Adrenal gland (tissue), 9 donors: ENCODE measurements at regions not wholly inside any gene's neighbourhood (a gene's known extent, or its start where the extent isn't known, plus 50 kb on each side); places are given as distances from the start of the nearest gene placed in this dataset.
A peak's percentile ranks its signal among the peaks of the same experiment; 100 is the strongest.

Source experiments
- DNase-seq, 7 donors: peaks; one replicate each; pipeline ENCODE4 v3.0.0-alpha.2; 2019 to 2020
- H3K27ac ChIP-seq, 5 donors: fragments of 200-600 bp; sonication (generic) in 4 of 5; 1 replicate in 3 of 5; 2 replicates in 2 of 5; pipeline versions ENCODE4 v1.5.1 to v1.8.0; 2016 to 2020; ENCODE audit warnings: mild to moderate bottlenecking in 1 of 5
- H3K27me3 ChIP-seq: fragments of 200-600 bp; 2 replicates; pipeline ENCODE4 v1.8.0; 2021
- H3K36me3 ChIP-seq, 2 donors: fragments of 200-600 bp; replicated peaks in 1 of 2; 1 replicate in 1 of 2; 2 replicates in 1 of 2; pipeline versions ENCODE4 v1.5.1 to v1.8.0; 2018 to 2022
- H3K4me1 ChIP-seq, 2 donors: fragments of 200-600 bp; replicated peaks in 1 of 2; 1 replicate in 1 of 2; 2 replicates in 1 of 2; pipeline versions ENCODE4 v1.5.1 to v1.8.0; 2018 to 2021
- H3K4me3 ChIP-seq, 4 donors: fragments of 200-600 bp; sonication (generic) in 3 of 4; one replicate each; pipeline ENCODE4 v1.5.1; 2016 to 2018
- H3K9me3 ChIP-seq, 3 donors: fragments of 200-600 bp; sonication (generic) in 1 of 3; replicated peaks in 1 of 3; 1 replicate in 2 of 3; 2 replicates in 1 of 3; pipeline versions ENCODE4 v1.5.1 to v1.8.0; 2016 to 2021
- POLR2A ChIP-seq, 2 donors: fragments of 450-650 bp; IDR thresholded peaks; one replicate each; pipeline ENCODE4 v1.6.1; 2017; ENCODE audit warnings: antibody characterized with exemption in 2 of 2, mild to moderate bottlenecking in 2 of 2, moderate library complexity in 1 of 2
- whole genome bisulfite sequencing, 4 donors: extraction: QIAGEN DNeasy Blood & Tissue Kit in 2 of 4; methylation state at CpG; one replicate each; pipeline versions ENCODE4 v1.1.5 to v1.1.7; 2013 to 2017; 5-methylcytosine and 5-hydroxymethylcytosine counted together
- intact Hi-C, 2 donors: fragments of 100-400 bp; cut with DNase I; formaldehyde crosslinking; loops; one replicate each; pipeline versions ENCODE4 v1.14.1 to v1.15.0; 2022 to 2023
- TF ChIP-seq, protein P1 (sequence below), 6 experiments: fragments of 450-650 bp in 4 of 6; fragments of 200-600 bp in 2 of 6; sonication (generic) in 1 of 6; IDR thresholded peaks; 1 replicate in 5 of 6; 2 replicates in 1 of 6; pipeline versions ENCODE4 v1.5.1 to v1.8.0; 2016 to 2021; ENCODE audit warnings: antibody characterized with exemption in 6 of 6, mild to moderate bottlenecking in 2 of 6, moderate library complexity in 1 of 6
- donor health status: healthy with polysubstance abuse.
- donor health status: Bipolar disorder and iron deficiency.
- donor health status: DM: yes; HTN: yes; CAD: no.
- donor health status: DM: no; HTN: no; CAD: no.
- donor health status: DM: no; HTN: no; CAD: no.

DNA sequence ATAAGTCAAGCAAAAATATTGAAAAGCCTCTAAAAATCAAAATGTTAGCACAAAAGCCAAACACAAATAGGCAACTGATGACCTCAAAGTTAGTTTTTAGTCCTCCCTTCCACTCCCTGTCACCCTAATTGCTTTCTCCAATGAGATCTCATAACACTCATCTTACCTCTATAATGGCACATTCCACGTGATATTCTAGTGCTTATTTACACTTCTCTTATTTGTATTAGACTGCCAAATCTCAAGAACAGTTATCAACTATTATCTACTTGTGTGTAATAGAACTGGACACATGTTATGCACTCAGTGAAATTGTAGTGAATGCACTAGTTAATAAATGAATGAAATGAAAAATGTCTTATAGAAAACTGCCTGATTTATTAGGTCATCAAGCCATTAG lies 55.5 kb upstream of the AVPR1A start:
- intact Hi-C loops, result no loop called here
- WGBS, 4 donors, result 24 to 31% (median 27%) methylated on average over 1 of the region's 1 CpG

More for the DNA sequence above, 55.5 kb upstream of the AVPR1A start:
- Histone ChIP-seq H3K27me3 (no peaks in the 10 kb centered on the region), H3K9me3 (no peaks in the 10 kb centered on the region), H3K36me3 (no peaks in the 10 kb centered on the region), H3K4me1 (peaks cover 22 to 26% of the 10 kb centered on the region in 2 donors), H3K27ac (peak overlapping the region; percentile 14 to 58 (median 30)), H3K4me3 (peak overlapping the region in 1 of 4 donors; percentile 10)
- no peak for DNase-seq
- TF ChIP-seq, protein P1, sequence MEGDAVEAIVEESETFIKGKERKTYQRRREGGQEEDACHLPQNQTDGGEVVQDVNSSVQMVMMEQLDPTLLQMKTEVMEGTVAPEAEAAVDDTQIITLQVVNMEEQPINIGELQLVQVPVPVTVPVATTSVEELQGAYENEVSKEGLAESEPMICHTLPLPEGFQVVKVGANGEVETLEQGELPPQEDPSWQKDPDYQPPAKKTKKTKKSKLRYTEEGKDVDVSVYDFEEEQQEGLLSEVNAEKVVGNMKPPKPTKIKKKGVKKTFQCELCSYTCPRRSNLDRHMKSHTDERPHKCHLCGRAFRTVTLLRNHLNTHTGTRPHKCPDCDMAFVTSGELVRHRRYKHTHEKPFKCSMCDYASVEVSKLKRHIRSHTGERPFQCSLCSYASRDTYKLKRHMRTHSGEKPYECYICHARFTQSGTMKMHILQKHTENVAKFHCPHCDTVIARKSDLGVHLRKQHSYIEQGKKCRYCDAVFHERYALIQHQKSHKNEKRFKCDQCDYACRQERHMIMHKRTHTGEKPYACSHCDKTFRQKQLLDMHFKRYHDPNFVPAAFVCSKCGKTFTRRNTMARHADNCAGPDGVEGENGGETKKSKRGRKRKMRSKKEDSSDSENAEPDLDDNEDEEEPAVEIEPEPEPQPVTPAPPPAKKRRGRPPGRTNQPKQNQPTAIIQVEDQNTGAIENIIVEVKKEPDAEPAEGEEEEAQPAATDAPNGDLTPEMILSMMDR (IDR thresholded peaks at IDR 0.05), result no peak
- no peak for TF ChIP-seq POLR2A (IDR thresholded peaks at IDR 0.05)
